ENCODE measurements at regions not wholly inside any gene's neighbourhood (a gene's known extent, or its start where the extent isn't known, plus 50 kb on each side); places are given as distances from the start of the nearest gene placed in this dataset.

- TF ChIP-seq ZNF512B (CRISPR knock-in tag; IDR thresholded peaks at IDR 0.05; ENCODE audit: borderline replicate concordance): no peak
- no peak for TF ChIP-seq STAT6 (CRISPR knock-in tag; IDR thresholded peaks at IDR 0.05; ENCODE audit: borderline replicate concordance)
- no peak for TF ChIP-seq ZNF335 (CRISPR knock-in tag; IDR thresholded peaks at IDR 0.05)
- no peak for TF ChIP-seq ZNF318 (CRISPR knock-in tag; IDR thresholded peaks at IDR 0.05)
- no peak for TF ChIP-seq ZNF790 (CRISPR knock-in tag; IDR thresholded peaks at IDR 0.05; ENCODE audit: borderline replicate concordance)
- no peak for TF ChIP-seq FOXA1 (IDR thresholded peaks at IDR 0.05)
- TF ChIP-seq FOXA1 (CRISPR knock-in tag; IDR thresholded peaks at IDR 0.05): no peak
- TF ChIP-seq ZNF207 (IDR thresholded peaks at IDR 0.05; ENCODE audit: borderline replicate concordance): no peak
- TF ChIP-seq ZNF850 (CRISPR knock-in tag; conservative IDR thresholded peaks at IDR 0.05): no peak
- TF ChIP-seq SMARCE1 (IDR thresholded peaks at IDR 0.05; ENCODE audit: borderline replicate concordance): no peak
- peak; percentile 70 for TF ChIP-seq NFE2L2 (IDR thresholded peaks at IDR 0.05; ENCODE audit: low read length)
- TF ChIP-seq MAFF (IDR thresholded peaks at IDR 0.05; ENCODE audit: low read depth, low read length): peak; percentile 97
- no peak for TF ChIP-seq KLF9 (CRISPR knock-in tag; IDR thresholded peaks at IDR 0.05; ENCODE audit: low read depth)
- no peak for TF ChIP-seq ELF4 (CRISPR knock-in tag; IDR thresholded peaks at IDR 0.05; ENCODE audit: borderline replicate concordance)
Measured at GRCh38 chr5:121737120-121737519, 114.6 kb upstream of the FTMT start (continued).
